ENCODE measurements at regions not wholly inside any gene's neighbourhood (a gene's known extent, or its start where the extent isn't known, plus 50 kb on each side); places are given as distances from the start of the nearest gene placed in this dataset.

DNA sequence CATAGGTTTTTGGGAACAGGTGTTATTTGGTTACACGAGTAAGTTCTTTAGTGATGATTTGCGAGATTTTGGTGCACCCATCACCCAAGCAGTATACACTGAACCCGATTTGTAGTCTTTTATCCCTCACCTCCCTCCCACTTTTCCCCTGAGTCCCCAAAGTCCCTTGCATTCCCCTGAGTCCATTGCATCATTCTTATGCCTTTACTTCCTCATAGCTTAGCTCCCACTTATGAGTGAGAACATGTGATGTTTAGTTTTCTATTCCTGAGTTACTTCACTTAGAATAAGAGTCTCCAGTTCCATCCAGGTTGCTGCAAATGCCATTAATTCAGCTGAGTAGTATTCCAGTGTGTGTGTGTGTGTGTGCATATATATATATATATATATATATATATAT lies 97.2 kb upstream of the EDNRB start:
- no peak overlapping the region for H3K4me3 ChIP-seq
- no peak for DNase-seq
- no peak overlapping the region for H3K27ac ChIP-seq
- no peaks in the 10 kb centered on the region for H3K27me3 ChIP-seq
- intact Hi-C loops (cut with DNase I) = no loop called here
- H3K9ac ChIP-seq (ENCODE audit: low read depth in 2 of 2, low read length in 2 of 2) = no peak overlapping the region
- H3K9me3 ChIP-seq = no peaks in the 10 kb centered on the region
- no peaks in the 10 kb centered on the region for H3K36me3 ChIP-seq
- TF ChIP-seq, protein P1, sequence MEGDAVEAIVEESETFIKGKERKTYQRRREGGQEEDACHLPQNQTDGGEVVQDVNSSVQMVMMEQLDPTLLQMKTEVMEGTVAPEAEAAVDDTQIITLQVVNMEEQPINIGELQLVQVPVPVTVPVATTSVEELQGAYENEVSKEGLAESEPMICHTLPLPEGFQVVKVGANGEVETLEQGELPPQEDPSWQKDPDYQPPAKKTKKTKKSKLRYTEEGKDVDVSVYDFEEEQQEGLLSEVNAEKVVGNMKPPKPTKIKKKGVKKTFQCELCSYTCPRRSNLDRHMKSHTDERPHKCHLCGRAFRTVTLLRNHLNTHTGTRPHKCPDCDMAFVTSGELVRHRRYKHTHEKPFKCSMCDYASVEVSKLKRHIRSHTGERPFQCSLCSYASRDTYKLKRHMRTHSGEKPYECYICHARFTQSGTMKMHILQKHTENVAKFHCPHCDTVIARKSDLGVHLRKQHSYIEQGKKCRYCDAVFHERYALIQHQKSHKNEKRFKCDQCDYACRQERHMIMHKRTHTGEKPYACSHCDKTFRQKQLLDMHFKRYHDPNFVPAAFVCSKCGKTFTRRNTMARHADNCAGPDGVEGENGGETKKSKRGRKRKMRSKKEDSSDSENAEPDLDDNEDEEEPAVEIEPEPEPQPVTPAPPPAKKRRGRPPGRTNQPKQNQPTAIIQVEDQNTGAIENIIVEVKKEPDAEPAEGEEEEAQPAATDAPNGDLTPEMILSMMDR (IDR thresholded peaks at IDR 0.05) = no peak
- H3K4me1 ChIP-seq = no peaks in the 10 kb centered on the region

DNA sequence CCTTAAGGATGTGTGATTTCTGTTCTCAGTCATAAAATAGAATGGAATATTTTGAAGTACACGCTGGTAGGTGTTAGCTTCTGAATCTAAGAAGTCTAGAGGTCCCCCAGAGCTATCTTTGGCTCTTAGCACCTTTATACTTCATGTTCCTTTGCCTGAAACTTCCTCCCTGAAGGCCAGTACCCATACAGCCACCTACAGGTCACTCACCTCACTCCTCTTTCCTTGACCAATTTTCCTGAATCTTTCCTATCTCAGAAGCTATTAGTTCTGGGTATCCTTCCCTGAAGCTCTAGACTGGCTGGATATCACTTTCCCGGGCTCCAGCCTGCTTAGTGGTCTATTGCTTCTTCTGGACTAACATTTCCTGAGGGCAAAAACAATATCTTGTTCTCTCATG lies 93.4 kb upstream of the EDNRB start:
- TF ChIP-seq, protein P1 (IDR thresholded peaks at IDR 0.05) = no peak
- no peaks in the 10 kb centered on the region for H3K27me3 ChIP-seq
- no peaks in the 10 kb centered on the region for H3K36me3 ChIP-seq
- no peak for DNase-seq
- intact Hi-C loops (cut with DNase I) = no loop called here
- no peak overlapping the region for H3K4me3 ChIP-seq
- H3K4me1 ChIP-seq = no peaks in the 10 kb centered on the region
- no peak overlapping the region for H3K27ac ChIP-seq
- no peaks in the 10 kb centered on the region for H3K9me3 ChIP-seq
- H3K9ac ChIP-seq (ENCODE audit: low read depth in 2 of 2, low read length in 2 of 2) = no peak overlapping the region

DNA sequence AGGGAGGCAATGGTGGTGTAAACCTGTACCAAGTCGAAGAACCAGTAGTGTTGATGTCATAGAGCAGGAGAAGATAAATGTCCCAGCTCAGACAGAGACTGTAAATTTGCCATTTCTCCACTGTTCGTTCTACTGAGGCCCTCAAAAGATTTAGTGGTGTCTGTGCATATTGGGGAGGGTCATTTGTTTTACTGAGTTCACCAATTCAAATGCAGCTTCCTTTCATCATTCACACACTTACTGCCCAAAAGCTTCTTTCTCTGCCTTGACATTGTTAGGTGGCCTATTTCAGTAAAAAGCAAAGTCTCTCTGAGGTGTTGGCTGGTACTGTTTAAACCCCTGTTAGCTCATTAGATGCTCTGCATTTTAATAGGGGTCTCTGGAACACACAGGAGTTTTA lies 86.2 kb upstream of the EDNRB start:
- intact Hi-C loops (cut with DNase I) = no loop called here
- Histone ChIP-seq H3K4me1 (no peaks in the 10 kb centered on the region), H3K9me3 (no peaks in the 10 kb centered on the region), H3K27ac (no peak overlapping the region), H3K36me3 (no peaks in the 10 kb centered on the region), H3K9ac (ENCODE audit: low read depth in 2 of 2, low read length in 2 of 2) (no peak overlapping the region), H3K4me3 (no peak overlapping the region), H3K27me3 (no peaks in the 10 kb centered on the region)
- no peak for DNase-seq
- TF ChIP-seq, protein P1 (IDR thresholded peaks at IDR 0.05) = no peak

DNA sequence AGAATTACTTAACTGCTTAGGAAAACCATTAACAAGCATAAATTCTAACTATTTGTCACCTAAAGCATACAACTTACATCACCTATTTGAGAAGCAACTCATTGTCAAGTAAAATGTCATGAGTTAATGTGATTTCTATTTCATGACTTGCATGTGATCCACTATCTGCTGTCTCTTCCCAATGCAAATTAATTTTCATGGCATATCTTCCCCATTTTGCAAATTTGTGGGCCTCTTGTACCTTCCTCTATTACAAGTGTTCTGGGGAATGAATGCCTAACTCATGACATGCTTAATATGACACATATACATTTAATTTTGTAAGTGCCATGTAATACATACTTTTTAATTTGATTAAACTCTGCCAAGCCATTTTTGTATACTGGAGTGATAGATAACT lies 81.1 kb upstream of the EDNRB start:
- no peak for DNase-seq
- H3K9me3 ChIP-seq = no peaks in the 10 kb centered on the region
- no peaks in the 10 kb centered on the region for H3K27me3 ChIP-seq
- H3K27ac ChIP-seq = no peak overlapping the region
- no peaks in the 10 kb centered on the region for H3K4me1 ChIP-seq
- no peaks in the 10 kb centered on the region for H3K36me3 ChIP-seq
- no peak overlapping the region for H3K4me3 ChIP-seq
- intact Hi-C loops (cut with DNase I) = no loop called here
- no peak overlapping the region for H3K9ac ChIP-seq (ENCODE audit: low read depth in 2 of 2, low read length in 2 of 2)
- TF ChIP-seq, protein P1 (IDR thresholded peaks at IDR 0.05) = no peak

DNA sequence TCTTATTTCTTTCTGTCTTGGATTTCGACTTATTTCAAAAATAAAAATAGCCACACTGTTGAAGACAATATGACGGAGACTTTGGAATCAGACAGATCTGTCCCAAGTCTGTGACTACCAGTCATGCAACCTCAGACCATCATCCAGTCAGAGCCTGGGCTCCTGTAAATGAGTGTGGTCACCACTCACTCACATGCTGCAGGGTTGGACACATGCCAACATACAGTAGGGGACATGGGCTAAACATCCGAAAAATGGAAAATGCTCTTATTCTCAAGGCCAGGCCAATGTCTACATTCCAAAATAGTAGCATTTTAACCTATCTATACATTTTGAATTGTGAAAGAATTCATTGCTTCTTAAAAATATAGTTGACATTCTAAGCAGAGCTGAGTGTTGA lies 75.5 kb upstream of the EDNRB start:
- Histone ChIP-seq H3K9ac (ENCODE audit: low read depth in 2 of 2, low read length in 2 of 2) (no peak overlapping the region), H3K9me3 (no peaks in the 10 kb centered on the region), H3K36me3 (no peaks in the 10 kb centered on the region), H3K4me3 (no peak overlapping the region), H3K27ac (no peak overlapping the region), H3K27me3 (no peaks in the 10 kb centered on the region), H3K4me1 (no peaks in the 10 kb centered on the region)
- intact Hi-C loops (cut with DNase I) = no loop called here
- TF ChIP-seq, protein P1 (IDR thresholded peaks at IDR 0.05) = no peak
- no peak for DNase-seq

DNA sequence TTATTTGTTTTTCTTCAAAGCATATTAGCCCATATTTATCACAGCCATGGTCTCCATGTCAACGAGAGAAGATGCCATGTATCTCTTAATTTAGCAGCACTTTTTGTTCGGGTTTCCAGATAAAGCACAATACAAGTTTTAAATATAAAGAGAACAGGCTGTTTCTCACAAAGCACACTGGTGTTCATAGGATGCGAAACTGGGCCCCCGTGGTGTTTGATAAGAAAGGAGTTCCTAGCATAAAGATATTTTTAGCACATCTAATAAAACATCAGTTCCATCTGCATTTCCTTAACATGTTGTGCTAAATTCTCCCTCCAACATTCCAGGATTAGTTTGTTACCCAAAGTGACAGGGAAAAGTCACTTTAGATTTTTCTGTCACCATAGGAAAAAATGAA lies 72.4 kb upstream of the EDNRB start:
- no peak overlapping the region for H3K4me3 ChIP-seq
- no peaks in the 10 kb centered on the region for H3K4me1 ChIP-seq
- no peaks in the 10 kb centered on the region for H3K27me3 ChIP-seq
- H3K9me3 ChIP-seq = no peaks in the 10 kb centered on the region
- no peak overlapping the region for H3K9ac ChIP-seq (ENCODE audit: low read depth in 2 of 2, low read length in 2 of 2)
- intact Hi-C loops (cut with DNase I) = no loop called here
- TF ChIP-seq, protein P1 (IDR thresholded peaks at IDR 0.05) = no peak
- DNase-seq = no peak
- H3K36me3 ChIP-seq = no peaks in the 10 kb centered on the region
- no peak overlapping the region for H3K27ac ChIP-seq

Data from colonic mucosa (tissue), 4 donors.